NCI-H510A treated with DMSO at 0.1 percent for 48 hours (cell line): ENCODE measurements at regions not wholly inside any gene's neighbourhood (a gene's known extent, or its start where the extent isn't known, plus 50 kb on each side); places are given as distances from the start of the nearest gene placed in this dataset.
"Not testable (repeated sequence)": the region's sequence is repeated elsewhere in the genome, so short reads cannot be mapped to it uniquely, and the experiment has no call there.

Experiments used
- DNase-seq: peaks from one replicate; lab custom pipeline; 2025; lab: John Stamatoyannopoulos, UW

DNA sequence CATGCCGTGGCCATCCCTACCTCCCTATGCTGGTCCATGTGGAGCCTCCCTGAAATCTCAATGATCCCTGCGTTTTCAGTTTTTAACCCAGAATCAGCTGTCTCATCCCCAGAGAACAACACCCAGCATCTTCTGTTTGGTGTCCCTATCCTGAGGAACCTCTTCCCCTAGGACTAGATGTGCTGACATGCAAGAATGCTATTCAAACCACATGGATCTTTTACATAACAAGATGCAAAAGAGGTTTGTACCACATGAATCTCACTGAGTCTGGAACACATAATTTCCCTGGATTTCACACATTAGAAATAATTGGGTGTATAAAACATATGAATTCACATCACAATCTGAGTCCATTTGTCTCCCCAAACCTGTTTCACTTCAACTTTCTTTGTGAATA lies 174.6 kb upstream of the NECTIN3 start:
- DNase-seq = no peak

DNA sequence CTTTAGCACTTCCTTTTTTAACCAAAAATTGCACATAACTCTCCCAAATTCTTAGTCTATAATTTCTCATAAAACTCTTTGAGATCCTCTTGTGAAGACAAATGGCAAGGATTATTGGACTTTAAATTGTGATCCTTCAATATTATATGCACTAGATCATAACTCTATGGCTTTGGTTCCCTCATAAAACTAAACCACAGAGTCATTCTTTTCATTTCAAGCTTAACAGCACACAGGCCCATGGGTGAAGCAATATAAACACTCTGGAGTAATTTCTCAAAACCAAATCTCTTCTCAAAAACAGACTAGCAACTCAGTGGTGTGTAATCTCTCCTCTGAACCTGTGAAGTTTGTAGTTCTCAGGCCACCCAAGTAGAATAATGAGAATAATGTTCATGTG lies 171.0 kb upstream of the NECTIN3 start:
- no peak for DNase-seq

DNA sequence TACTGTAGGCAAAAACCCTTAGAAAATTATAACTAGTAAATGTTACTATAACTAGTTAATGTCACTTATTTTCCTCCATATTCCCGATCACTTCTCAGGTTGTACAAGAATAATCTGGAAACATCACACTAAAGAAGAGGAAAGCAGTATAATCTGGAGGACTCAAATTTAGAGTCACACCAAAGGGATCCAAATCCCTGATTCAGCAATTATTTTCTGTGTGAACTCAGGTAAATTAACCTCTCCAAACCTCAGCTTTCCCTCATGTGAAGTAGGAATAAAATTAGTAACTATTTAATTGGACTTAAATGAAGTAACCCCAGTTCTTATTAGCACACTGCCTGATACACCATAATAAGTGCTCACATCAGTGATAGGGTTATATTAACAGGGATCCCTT lies 170.1 kb upstream of the NECTIN3 start:
- DNase-seq = no peak

DNA sequence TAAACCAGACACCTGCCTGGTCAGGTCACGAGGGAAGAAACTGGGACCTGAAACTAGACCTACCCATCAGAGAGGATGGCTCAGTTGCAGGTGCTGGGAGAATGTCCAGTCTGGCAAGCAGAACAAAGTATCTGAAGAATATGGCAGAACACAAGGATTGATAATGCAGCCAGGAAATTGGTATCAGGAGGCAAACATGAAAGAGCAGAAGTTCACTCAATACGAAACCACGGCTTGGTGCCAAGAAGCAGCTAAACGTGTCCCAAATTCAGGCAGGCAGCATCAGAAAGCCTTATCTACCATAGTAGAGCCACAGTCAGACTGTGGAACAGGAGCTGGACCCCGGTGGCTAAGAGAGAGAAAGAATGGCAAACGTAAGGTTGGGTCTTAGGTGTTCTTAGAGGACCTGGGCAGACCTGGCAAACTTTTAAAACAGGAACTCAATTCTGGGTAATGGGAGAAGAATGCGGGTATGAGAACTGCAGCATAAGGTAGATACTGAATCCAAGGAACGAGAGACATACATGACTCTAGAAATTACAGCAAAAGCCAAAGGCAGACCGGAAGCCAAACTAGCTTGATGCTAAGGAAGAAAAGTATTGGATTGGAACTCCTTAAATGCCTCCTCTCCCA lies 169.0 kb upstream of the NECTIN3 start:
- no peak for DNase-seq

DNA sequence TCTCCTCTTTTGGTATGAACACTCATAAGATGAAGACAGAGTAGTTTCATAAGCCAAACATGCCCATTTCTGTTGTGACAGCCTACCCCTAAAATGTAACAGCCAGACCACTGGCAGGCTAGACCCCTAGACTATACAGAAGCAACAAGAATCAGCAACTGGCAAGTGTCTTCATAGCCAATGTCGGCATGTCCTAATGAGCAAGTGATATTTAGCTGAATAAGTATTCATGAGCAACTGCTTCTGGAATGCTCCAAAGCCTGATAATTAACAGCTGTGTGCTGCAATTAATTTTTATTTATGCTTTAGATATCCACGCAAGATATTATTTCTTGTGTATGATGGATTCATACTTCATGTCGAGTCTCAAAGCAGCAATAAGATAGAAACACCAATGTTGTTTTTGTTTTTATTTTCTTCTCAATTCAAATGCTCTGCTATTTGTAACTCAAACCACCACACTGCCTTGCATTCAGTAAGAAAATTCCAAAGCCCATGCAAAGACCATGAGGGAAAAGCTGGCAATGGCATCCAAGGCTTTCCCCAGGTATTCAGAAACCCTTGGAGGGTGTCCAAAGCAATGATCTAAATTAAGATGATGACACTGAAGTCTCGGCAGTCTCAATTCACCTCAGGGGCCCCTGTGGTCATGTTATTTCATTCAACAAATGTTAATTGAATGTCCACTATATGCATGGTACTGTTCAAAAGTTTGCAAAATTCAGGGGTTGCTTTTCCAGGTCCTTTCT lies 167.7 kb upstream of the NECTIN3 start:
- no peak for DNase-seq

DNA sequence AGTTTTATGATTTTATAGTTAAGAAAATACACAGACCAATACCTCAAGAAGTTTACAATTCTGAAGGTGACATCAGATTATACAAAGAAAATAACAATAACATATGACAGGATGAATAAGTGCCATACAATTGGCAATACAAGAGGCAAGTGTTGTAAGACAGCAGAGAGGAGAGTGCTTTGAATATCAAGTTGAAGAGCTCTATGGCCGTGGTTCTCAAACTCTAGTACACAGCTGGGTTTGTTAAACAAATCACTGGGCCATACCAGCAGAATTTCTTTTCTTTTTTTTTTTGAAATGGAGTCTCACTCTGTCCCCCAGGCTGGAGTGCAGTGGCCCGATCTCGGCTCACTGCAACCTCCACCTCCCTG lies 167.1 kb upstream of the NECTIN3 start:
- no peak for DNase-seq

DNA sequence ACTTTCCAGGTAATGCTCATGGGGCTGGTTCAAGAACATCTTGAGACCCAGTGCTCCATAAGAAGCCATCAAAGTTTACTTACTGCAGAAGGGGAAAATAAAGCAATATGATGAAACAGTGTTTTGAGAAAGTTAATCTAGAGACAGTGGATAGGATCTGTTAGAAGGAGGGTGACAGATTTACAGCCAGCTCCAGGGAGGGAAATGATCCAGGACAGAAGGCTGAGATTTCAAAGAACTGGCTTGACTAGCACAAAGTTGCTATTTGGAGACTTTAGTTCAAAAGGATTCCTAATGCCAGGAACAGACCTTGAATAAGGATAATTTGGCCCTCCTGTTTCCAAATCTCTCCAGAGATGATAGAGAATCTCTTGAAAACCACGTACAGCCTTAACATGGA lies 166.5 kb upstream of the NECTIN3 start:
- no peak for DNase-seq

DNA sequence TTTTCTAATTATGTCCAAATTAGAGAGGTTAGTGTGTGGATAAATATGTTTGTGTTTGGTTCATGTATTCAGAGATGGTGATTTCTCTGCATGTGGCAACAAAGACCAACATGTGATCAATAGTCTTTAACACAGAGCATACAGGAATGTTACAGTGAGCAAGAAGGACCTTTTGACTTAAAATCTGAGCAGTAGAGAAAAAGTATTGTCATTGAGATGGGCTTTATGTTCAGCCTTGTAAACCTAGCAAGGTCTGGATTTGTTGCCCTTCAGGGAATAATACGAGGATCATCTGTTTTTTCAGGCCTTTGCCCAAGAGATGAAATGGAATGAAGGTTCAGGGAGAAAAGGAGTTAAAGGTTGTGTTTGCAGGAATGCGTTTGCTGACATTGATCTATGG lies 161.8 kb upstream of the NECTIN3 start:
- DNase-seq = no peak

DNA sequence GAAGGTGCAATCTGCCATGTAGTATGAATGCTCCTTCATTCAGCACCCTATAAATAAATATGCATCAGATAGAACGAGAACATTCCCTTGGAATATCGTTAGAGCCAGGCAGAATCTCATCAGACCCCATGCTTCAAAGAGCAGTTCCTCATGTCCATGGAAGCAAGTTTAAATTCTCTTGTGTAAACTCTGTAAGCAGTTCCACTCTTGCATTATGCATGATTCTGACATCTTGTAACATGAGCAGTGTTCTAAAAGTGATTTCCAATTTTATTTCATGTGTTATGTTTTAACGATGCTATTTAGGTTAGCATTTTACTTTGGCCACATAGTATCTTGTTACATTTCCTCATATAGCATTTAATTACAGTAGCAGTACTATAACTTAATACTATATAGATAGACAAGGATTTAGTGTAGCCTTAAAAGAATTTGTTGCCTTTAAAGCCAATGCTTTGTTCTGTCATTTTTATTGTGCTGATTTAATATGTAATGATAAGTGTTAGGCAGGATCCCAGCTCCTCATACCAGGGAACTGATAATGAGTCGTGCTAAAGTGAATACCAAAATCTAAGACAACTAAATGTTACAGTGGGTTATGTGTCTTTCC lies 161.2 kb upstream of the NECTIN3 start:
- no peak for DNase-seq

DNA sequence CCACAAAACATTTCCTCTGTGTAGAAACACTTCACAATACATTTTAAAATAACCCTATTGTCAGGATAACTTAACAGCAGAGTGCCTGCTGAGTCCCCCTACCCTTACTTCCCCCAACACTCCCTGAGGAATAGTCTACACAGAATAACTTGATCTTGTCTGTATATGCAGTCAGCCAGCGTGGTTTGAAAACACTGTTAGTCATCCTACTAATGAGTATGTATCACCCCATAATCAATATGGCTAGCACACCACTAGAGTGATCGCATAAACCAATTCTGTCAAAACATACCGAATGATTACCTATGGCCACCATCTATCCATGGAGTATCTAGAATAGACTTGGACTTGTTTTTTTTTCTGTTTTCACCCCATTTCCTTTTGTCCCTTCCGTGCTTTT lies 152.7 kb upstream of the NECTIN3 start:
- no peak for DNase-seq

DNA sequence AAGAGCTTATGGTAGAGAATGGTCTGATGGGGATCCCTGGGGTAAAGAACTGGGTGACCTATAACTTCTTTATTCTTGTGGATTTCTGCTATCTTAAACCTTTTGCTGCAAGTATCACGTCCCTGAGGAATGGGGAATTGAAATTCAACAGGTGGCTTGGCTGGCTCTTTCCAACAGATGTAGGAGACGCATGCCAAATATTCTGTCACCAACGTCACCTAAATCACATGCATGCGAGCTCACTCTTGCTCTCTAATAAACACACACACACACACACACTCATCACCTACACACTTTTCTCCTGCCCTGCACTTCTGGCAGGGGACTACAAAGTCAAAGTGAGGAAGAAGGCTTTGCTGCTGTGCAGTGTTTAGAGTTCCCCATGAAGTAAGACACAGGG lies 145.8 kb upstream of the NECTIN3 start:
- no peak for DNase-seq

DNA sequence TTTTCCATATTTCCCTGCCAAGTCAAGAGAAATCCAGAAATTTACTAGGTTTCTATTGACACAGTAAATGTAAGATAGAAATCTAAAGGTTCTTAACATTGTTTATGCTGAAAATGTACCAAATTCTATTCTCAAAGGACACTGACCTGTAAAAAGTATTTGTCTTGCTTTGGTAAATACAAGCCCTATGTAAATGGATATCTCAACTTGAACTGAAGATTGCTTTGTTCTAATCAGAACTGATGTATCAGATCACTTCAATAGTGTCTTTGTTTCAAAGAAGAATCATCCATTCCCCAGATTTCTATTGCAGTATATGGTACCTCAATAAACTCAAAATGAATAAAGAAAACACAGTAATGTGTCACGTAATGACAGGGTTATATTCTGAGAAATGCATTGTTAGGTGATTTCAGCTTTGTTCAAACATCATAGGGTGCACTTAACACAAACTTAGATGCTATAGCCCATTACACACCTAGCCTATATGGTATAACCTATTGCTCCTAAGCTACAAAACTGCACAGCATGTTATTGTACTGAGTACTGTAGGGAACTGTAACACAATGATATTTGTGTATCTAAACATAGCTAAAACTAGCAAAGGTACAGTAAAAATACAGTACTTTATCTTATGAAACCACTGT lies 143.5 kb upstream of the NECTIN3 start:
- no peak for DNase-seq

DNA sequence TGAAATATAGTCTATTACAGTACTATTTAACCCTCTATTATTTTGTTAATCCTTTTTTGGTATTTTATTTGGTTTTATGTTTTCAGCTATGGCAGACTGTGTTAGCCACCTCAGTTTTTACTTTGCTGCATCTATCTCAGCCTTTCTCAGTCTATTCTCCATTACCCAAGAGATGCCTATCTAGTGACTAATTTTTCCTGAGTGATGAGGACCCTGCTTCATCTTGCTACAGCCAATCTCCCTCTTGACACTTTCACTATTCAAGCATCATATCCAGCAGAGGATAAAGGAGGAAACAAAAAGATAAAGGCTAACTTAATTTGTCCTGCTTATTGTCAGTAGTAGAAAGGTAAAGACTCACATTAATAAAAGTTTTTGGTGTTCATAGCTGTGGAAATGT lies 141.8 kb upstream of the NECTIN3 start:
- DNase-seq = no peak

DNA sequence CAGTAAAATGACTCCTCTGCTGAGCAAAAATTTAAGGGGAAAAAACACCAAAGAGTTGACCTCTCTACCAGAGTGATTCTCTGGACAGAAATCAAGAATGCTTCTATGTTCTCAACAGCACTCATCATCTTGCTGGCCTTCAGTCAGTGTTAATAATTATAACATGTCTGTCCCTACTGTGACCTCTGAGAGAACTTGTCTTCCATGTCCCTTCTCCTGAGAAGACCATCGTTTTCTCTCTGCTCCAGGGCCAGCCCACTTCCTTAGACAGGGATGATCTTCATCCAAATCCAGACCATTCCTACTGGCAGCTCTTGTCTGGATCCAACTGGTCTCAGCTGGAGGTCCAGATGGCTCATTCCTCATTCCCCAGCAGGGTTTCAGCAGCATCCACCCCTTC lies 139.0 kb upstream of the NECTIN3 start:
- DNase-seq = no peak

DNA sequence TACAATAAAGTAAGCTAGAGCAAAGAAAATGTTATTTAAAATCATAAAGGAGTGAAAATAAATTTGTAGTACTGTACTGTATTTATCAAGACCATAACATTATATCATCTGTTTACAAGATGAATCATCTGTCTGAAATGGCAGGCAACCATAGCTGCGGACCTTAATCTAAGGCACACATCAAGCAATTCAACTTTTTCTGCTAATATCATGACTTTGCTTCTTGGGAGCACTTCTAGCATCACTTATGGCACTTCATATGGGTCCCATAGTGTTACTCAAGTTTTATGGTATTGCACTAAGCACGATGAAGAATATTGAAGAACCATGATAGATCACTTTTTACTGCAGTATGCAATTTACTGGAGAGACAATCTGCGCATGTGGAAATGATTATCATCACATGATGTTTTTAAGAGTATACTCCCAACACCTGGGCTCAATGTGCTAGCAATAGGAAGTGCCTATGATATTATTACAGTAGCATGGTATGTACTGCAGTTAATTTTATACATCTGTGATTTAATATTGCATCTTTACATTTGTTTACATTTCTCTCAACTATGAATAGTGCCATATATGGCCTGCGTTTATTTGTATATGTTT lies 137.7 kb upstream of the NECTIN3 start:
- DNase-seq = no peak

DNA sequence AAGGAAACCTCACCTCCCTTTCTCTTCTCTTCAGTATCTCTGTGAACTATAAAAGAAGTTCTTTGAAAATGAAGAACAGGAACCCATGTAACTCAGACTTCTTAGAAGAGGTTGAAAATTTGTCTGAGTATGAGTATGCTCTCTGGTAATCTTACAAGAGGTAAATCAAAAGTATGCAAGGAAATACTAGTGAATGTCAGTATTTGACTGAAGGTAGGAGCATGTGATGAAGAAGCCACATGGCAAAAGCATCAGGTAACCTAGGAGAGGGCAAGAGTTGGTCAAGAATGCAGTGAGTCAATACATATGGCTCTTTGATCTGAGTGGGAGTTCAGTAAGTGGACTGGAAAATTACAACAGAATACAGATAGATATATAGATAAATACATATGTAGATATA lies 133.0 kb upstream of the NECTIN3 start:
- DNase-seq = no peak

DNA sequence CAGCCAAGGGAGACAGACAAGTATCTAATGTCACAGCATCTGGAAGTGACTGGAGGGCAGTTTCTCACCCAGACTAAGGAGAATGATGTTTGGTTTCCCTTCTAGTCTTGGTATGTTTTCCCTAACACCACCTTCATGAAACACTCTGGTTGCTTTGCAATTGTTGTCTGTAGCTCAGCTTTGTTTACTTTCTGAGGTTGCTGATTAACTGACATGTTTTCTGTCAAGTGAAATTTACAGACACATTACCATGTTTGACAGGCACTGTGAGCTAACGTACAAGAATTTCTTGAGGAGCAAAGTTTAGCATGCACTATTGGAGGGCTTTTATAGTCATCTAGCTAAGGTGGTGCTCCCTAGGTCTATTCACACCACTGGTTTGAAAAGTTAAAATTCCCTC lies 131.6 kb upstream of the NECTIN3 start:
- no peak for DNase-seq

DNA sequence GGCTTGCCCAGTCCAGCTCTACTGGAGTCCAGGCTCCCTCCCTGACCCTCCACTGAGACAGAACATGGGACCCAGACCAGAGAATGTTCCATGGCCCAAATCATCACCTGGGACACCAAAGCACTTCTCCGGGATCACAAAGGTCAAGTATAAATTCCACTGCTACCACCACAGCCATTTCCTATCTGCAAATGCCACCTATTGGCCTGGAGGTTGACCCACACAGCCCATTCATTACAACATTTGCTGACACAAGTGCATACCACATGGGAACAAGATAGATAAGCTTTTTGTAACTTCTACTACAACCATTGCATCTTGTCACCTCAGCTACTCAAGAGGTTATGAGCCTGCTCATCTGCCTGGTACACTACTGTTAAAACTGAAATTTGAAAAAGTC lies 126.8 kb upstream of the NECTIN3 start:
- no peak for DNase-seq

DNA sequence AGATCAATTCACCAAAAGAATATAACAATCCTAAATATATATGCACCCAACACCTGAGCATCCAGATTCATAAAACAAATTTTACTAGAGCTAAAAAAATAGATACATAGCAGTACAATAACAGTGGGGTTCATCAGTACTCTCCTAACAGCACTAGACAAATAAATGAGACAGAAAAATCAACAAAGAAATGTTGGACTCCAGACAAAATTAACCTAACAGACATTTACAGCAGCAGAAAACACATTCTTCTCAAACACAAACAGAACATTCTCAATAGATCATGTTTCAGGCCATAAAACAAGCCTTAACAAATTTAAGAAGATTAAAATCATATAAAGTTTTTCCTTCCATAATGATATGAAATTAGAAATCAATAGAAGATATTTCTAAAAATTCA lies 124.8 kb upstream of the NECTIN3 start:
- DNase-seq = no peak

DNA sequence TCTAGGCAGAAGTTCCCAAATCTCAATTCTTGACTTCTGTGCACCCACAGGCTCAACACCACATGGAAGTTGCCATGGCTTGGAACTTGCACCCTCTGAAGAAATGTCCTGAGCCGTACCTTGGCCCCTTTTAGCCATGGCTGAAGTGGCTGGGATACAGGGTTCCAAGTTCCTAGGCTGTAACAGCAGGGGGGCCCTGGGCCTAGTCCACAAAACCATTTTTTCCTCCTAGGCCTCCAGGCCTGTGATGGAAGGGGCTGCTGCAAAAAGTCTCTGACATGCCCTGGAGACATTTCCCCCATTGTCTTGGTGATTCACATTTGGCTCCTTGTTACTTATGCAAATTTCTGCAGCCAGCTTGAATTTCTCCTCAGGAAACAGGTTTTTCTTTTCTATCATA lies 122.4 kb upstream of the NECTIN3 start:
- not testable (repeated sequence) for DNase-seq

DNA sequence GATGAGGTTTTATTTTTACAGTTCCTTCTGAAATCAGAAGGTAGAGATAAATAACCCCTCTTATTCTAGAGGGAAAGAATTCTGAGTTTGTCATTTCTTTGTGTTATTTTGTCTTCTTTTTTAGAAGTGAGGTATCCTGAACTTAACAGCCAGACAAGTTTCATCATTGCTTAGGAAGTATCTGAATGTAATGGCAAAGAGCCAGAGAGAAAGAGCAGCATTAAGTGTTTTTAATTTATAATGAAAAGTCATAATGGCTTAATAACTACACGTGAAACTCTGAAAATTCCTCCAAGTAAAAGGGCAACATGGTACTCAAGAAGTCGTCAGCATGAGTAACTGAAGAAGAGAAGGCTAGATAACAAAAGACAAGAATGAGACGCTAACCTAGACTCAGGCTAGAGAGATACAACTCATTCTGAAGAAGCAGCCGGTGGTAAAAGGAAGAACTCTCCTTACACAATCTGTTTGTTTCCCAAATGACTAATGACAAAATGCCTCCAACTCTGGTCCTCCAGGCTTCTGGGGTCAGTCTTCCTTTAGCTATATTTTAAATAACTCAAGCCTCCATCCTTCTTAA lies 116.2 kb upstream of the NECTIN3 start:
- DNase-seq = no peak

DNA sequence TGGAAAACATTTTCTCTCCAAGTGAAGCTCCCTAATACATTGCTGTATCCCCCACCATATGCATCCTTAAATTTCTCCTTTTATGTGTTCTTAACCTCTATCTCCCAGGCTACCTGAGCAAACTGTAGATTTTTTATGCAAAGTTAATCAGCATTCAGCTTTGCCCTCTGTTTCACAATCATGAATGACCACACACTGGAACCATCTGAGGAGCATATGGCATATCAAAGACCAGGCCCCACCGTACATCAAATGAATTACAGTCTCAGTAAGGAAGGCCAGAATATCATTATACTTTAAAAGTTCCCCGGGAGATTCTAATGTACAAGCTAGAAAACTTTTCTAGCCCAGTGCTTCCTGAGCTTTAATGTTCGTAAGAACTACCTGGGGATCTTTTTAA lies 115.5 kb upstream of the NECTIN3 start:
- no peak for DNase-seq
